PFSK-1 (cell line): ENCODE measurements at regions not wholly inside any gene's neighbourhood (a gene's known extent, or its start where the extent isn't known, plus 50 kb on each side); places are given as distances from the start of the nearest gene placed in this dataset.

Experiments
- POLR2AphosphoS5 ChIP-seq: IDR thresholded peaks from 2 replicates; pipeline ENCODE4 v1.6.1; 2012; ENCODE audit warnings: low read depth, mild to moderate bottlenecking, control low read depth, low read length, moderate library complexity
- REST ChIP-seq, 2 experiments: IDR thresholded peaks; 2 replicates each; pipeline versions ENCODE4 v1.6.1 to v1.8.0; 2011 to 2012; ENCODE audit warnings: low read depth in 2 of 2, low read length in 2 of 2, control low read depth in 1 of 2, inconsistent platforms in 1 of 2, mild to moderate bottlenecking in 1 of 2, moderate library complexity in 1 of 2; ENCODE audit not compliant: insufficient read depth in 1 of 2
- SIN3A ChIP-seq: IDR thresholded peaks from 2 replicates; pipeline ENCODE4 v1.6.1; 2012; ENCODE audit warnings: mild to moderate bottlenecking, low read length, moderate library complexity, borderline replicate concordance; ENCODE audit not compliant: insufficient read depth

DNA sequence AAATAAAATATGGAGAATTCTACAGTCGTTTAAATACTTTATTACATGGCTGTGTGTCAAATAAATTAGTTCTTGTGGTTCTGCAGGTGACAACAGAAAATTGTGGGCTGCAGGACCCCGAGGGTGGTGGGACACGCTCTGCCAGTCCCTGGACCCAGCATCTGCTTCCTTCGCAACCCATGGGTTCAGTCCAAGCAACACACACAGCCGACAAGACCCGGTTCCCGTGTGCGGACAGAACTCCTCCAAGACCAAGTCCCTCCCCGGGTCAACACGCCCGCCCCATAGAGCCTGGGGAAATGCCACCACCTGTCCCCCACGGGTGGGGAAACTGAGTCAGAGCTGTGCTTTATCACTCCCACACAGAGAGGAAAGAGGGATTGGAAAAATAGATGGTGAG is 238.9 kb downstream of the BRD1 start:
- TF ChIP-seq SIN3A (no peak), POLR2AphosphoS5 (no peak), REST (IDR thresholded peaks at IDR 0.05; ENCODE audit: insufficient read depth in 1 of 2, low read depth in 2 of 2, low read length in 2 of 2) (no peak)
